GM23338 (cell line): ENCODE measurements at regions not wholly inside any gene's neighbourhood (a gene's known extent, or its start where the extent isn't known, plus 50 kb on each side); places are given as distances from the start of the nearest gene placed in this dataset.

Experiments used
- CREB1 ChIP-seq: fragments of 250-450 bp; sonication (Bioruptor Pico); IDR thresholded peaks from 2 replicates; pipeline ENCODE4 v1.5.0; 2020; ENCODE audit warnings: low read depth, mild to moderate bottlenecking, moderate library complexity
- EZH2 ChIP-seq: fragments of 200-600 bp; sonication (generic); IDR thresholded peaks from one replicate; pipeline ENCODE4 v1.8.0; 2017; ENCODE audit warnings: antibody characterized with exemption, mild to moderate bottlenecking, low read depth; ENCODE audit not compliant: unreplicated experiment
- EZH2phosphoT487 ChIP-seq: fragments of 200-600 bp; sonication (generic); IDR thresholded peaks from one replicate; pipeline ENCODE4 v1.8.1; 2018; ENCODE audit warnings: antibody characterized with exemption; ENCODE audit not compliant: unreplicated experiment
- NANOG ChIP-seq: IDR thresholded peaks from 2 replicates; pipeline ENCODE4 v1.6.1; 2016; ENCODE audit warnings: antibody characterized with exemption, borderline replicate concordance
- POLR2AphosphoS5 ChIP-seq: IDR thresholded peaks from 2 replicates; pipeline ENCODE4 v1.6.1; 2016; ENCODE audit warnings: antibody characterized with exemption, low read depth
- STAT1 ChIP-seq: IDR thresholded peaks from one replicate; pipeline ENCODE4 v1.6.1; 2016; ENCODE audit warnings: antibody characterized with exemption; ENCODE audit not compliant: unreplicated experiment
- TF ChIP-seq, protein P1 (sequence below), 2 experiments: fragments of 200-600 bp in 1 of 2; sonication (generic) in 1 of 2; conservative IDR thresholded peaks; 2 replicates each; pipeline versions ENCODE4 v1.5.1 to v1.6.1; 2016 to 2017; ENCODE audit warnings: antibody characterized with exemption in 2 of 2, low read depth in 2 of 2, mild to moderate bottlenecking in 2 of 2, moderate library complexity in 1 of 2
- TF ChIP-seq, protein P2 (sequence below): IDR thresholded peaks from one replicate; pipeline ENCODE4 v1.6.1; 2018; ENCODE audit warnings: antibody characterized with exemption; ENCODE audit not compliant: unreplicated experiment
- TF ChIP-seq, protein P3 (sequence below): IDR thresholded peaks from 2 replicates; pipeline ENCODE4 v1.6.1; 2016; ENCODE audit warnings: antibody characterized with exemption

DNA sequence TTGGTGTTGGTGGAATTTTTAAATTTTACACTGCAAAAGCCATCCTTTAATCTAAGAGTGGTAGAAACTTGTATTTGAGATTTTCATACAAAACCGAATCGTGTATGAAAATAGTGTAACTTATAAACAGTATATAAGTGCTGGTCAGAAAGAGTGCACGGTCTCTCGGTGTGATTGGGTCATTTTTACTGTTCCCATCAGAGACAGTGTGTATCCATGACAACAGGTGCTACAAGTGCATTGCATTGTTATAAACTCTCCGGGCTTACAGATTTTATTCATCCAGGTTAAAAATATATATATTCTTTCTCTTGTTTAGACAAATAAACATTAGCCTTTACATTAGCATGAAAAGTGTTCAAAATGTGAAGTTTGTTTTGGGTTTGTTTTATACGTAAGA, 721.9 kb downstream of the METTL4 start:
- TF ChIP-seq, protein P1, sequence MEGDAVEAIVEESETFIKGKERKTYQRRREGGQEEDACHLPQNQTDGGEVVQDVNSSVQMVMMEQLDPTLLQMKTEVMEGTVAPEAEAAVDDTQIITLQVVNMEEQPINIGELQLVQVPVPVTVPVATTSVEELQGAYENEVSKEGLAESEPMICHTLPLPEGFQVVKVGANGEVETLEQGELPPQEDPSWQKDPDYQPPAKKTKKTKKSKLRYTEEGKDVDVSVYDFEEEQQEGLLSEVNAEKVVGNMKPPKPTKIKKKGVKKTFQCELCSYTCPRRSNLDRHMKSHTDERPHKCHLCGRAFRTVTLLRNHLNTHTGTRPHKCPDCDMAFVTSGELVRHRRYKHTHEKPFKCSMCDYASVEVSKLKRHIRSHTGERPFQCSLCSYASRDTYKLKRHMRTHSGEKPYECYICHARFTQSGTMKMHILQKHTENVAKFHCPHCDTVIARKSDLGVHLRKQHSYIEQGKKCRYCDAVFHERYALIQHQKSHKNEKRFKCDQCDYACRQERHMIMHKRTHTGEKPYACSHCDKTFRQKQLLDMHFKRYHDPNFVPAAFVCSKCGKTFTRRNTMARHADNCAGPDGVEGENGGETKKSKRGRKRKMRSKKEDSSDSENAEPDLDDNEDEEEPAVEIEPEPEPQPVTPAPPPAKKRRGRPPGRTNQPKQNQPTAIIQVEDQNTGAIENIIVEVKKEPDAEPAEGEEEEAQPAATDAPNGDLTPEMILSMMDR (conservative IDR thresholded peaks at IDR 0.05; ENCODE audit: low read depth in 2 of 2), result no peak
- TF ChIP-seq EZH2, result no peak
- no peak for TF ChIP-seq EZH2phosphoT487
- no peak for TF ChIP-seq CREB1
- TF ChIP-seq, protein P2, sequence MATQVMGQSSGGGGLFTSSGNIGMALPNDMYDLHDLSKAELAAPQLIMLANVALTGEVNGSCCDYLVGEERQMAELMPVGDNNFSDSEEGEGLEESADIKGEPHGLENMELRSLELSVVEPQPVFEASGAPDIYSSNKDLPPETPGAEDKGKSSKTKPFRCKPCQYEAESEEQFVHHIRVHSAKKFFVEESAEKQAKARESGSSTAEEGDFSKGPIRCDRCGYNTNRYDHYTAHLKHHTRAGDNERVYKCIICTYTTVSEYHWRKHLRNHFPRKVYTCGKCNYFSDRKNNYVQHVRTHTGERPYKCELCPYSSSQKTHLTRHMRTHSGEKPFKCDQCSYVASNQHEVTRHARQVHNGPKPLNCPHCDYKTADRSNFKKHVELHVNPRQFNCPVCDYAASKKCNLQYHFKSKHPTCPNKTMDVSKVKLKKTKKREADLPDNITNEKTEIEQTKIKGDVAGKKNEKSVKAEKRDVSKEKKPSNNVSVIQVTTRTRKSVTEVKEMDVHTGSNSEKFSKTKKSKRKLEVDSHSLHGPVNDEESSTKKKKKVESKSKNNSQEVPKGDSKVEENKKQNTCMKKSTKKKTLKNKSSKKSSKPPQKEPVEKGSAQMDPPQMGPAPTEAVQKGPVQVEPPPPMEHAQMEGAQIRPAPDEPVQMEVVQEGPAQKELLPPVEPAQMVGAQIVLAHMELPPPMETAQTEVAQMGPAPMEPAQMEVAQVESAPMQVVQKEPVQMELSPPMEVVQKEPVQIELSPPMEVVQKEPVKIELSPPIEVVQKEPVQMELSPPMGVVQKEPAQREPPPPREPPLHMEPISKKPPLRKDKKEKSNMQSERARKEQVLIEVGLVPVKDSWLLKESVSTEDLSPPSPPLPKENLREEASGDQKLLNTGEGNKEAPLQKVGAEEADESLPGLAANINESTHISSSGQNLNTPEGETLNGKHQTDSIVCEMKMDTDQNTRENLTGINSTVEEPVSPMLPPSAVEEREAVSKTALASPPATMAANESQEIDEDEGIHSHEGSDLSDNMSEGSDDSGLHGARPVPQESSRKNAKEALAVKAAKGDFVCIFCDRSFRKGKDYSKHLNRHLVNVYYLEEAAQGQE, result no peak
- no peak for TF ChIP-seq POLR2AphosphoS5
- TF ChIP-seq STAT1, result no peak
- TF ChIP-seq, protein P3, sequence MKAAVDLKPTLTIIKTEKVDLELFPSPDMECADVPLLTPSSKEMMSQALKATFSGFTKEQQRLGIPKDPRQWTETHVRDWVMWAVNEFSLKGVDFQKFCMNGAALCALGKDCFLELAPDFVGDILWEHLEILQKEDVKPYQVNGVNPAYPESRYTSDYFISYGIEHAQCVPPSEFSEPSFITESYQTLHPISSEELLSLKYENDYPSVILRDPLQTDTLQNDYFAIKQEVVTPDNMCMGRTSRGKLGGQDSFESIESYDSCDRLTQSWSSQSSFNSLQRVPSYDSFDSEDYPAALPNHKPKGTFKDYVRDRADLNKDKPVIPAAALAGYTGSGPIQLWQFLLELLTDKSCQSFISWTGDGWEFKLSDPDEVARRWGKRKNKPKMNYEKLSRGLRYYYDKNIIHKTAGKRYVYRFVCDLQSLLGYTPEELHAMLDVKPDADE, result no peak
- no peak for TF ChIP-seq NANOG
